ENCODE measurements at regions not wholly inside any gene's neighbourhood (a gene's known extent, or its start where the extent isn't known, plus 50 kb on each side); places are given as distances from the start of the nearest gene placed in this dataset.
"Not testable (repeated sequence)": the region's sequence is repeated elsewhere in the genome, so short reads cannot be mapped to it uniquely, and the experiment has no call there.

DNA sequence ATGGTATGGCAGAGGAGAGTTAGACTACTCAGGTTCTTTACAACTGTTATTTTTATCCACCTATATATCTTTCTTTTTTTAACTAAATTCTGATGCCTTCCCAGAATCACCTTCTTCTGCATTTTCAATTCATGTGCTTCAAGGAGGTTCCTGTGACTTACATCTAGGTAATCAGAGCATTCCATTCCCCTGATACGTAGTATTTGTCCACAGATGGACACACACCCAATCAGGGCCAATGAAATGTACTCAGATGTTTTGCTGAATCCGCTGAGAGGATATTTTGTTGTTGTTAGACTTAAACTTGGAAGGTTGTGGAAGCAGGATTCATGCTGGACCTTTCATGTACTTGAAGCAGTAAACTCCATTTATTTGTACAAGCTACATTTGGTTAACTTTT lies 159.4 kb upstream of the FER start:
- no peak for DNase-seq (ENCODE audit: low read depth in 2 of 2)

DNA sequence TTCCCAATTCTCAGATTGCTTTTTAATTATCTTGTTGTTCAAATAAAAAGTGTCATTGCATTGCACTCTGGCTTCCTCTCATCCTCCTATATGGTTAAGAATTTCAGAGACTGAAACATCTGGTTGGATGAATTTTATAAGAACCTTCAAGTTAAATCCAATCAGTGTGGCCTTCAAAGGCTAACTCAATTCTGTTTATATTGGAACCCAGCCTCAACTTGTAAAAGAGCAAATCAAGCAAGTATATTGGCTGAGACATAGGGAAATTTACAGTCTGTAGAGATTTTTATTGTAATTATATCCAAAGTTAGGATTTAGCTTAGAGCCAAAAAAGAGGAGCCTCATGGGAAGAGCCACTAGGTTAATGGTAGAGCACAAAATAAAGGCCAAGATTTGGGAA lies 159.9 kb upstream of the FER start:
- no peak for DNase-seq (ENCODE audit: low read depth in 2 of 2)

DNA sequence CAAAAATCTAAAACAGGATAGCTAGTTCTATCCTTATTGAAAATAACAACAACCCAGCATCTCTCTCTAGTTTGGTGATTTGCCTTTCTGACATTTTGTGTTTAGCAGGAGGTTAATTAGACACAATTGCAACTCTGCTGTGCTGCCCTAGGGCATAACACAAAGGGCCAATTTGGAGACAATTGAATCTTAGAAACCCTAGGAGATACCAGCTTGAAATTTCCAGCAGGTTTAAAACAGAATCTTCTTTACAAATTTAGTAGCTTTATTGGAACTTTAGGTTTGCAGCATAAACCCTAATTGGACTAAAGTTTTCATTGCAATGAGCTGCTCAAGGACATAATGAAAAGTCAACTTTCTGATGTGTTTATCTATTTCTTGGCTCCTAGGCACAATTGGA lies 166.7 kb upstream of the FER start:
- no peak for DNase-seq (ENCODE audit: low read depth in 2 of 2)

GRCh38 chr5:108579236-108579635 lies 168.5 kb upstream of the FER start:
- no peak for DNase-seq (ENCODE audit: low read depth in 2 of 2)

DNA sequence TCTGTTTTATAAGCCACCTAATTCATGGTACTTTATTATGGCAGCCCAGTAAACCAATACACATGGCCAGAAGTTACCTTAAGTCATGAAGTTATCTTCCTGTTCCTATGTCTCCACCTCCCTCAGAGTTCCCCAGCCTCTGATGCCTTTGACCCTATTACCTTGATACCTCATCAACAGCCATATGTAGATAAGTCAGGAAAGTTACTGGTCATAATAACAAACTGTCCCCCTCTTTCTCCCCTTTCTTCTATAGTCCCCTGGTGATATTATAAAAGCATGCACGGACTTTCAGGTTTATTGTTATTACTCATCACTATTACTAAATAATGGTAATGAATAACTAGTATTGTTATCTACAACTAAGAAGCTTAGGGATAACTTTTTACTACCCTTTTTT lies 168.9 kb upstream of the FER start:
- no peak for DNase-seq (ENCODE audit: low read depth in 2 of 2)

DNA sequence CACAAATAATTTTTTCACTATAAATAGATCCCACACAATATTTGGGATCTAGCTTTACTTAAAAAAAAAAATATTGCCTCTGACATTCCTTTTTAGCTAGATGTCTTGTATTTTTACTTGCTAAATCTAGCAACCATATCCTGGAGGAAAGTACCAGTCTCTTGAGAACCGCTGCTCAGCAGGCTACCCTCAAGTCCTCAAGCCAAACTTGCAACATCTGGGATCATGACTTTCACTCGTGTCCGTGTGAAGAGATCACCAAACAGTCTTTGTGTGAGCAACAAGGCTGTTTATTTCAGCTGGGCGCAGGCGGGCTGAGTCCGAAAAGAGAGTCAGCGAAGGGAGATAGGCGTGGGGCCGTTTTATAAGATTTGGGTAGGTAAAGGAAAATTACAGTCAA lies 180.3 kb upstream of the FER start:
- no peak for DNase-seq (ENCODE audit: low read depth in 2 of 2)

GRCh38 chr5:108564441-108564840 lies 182.5 kb upstream of the FBXL17 start:
- no peak for DNase-seq (ENCODE audit: low read depth in 2 of 2)

- no peak for DNase-seq (ENCODE audit: low read depth in 2 of 2)
Measured at GRCh38 chr5:108562205-108562454, 180.2 kb upstream of the FBXL17 start.

DNA sequence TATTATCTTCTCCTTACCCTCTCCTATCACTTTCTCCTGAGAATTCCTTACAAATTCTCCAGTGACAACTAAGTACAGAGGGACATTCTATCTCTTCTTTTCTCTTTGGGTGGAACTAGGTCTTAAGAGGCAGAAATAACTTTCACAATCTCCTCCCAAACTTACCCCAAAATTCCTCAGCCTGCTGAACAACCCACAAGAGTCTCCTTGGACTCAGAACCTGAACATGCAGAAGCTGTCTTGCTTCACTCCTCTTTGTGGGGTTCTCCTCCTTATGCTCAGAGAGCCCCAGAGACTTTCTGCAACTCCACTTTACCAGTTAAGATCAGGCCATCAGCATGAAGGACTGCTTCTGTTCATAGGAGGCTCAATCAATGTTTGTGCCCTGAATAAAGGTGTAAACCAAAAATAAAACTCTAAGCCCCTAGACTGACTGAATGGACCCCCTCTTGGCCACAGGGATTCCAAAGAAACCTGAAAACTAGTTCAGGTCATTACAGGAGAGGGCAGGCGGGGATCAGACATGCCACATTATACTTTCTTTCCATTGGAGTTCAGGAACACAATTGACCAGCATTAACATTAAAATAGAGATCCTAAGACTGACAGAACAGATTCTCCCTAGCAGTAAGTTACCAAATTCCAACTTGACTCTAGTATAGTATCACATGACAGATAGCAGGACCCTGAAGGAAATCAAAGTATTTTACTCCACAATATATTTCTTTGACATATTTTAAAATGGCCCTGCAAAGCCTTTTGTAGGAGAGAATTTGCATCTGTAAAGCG lies 179.7 kb upstream of the FBXL17 start:
- no peak for DNase-seq (ENCODE audit: low read depth in 2 of 2)

GRCh38 chr5:108560581-108560980 lies 178.7 kb upstream of the FBXL17 start:
- peak; percentile 87 to 90 for DNase-seq (ENCODE audit: low read depth in 2 of 2)

DNA sequence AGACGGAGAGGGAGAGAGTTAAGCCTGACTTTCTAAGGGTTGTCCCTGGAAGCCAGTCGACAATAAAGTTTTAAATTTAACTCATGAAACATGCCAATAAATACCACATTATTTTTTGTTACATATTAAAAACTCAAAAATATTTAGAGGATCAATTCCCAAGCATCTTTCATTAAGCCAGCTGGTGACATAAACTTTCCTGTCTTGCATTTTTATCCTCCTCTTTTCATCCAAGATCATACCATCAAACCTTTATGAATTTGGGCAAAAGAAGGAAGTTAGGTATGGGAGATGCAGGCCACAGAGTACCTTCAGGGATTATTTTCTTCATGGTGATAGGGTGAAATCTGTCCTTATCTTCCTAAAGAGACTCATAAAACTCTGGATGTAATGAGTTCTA lies 178.3 kb upstream of the FBXL17 start:
- DNase-seq (ENCODE audit: low read depth in 2 of 2): no peak

GRCh38 chr5:108558840-108559239 lies 176.9 kb upstream of the FBXL17 start:
- not testable (repeated sequence) for DNase-seq (ENCODE audit: low read depth in 2 of 2)

DNA sequence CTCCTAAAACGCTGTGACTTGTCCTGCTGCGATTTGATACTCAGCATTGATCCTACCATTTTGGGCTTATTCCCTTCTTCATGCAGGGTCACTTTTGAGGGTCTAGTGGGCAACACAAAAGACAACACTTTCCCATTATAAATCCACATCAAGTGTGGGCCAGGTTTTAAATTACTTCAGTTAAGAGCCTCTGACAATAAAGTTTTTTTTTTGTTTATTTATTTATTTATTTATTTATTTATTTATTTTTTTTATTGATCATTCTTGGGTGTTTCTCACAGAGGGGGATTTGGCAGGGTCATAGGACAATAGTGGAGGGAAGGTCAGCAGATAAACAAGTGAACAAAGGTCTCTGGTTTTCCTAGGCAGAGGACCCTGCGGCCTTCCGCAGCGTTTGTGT lies 176.2 kb upstream of the FBXL17 start:
- not testable (repeated sequence) for DNase-seq (ENCODE audit: low read depth in 2 of 2)

DNA sequence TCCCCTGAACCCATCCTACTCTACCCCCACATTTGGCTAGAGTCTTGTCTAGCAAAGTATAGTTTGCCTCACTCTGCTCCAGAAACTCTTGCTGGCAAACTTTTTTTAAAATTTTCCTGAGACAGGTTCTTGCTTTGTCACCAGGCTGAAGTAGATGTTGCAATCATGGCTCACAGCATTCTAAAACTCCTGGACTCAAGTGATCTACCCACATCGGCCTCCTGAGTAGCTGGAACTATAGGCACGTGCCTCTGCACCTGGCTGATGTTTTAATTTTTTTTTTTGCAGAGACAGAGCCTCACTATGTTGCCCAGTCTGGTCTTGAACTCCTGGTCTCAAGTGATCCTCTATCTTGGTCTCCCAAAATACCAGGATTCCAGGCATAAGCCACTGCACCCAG lies 175.8 kb upstream of the FBXL17 start:
- DNase-seq (ENCODE audit: low read depth in 2 of 2): no peak

DNA sequence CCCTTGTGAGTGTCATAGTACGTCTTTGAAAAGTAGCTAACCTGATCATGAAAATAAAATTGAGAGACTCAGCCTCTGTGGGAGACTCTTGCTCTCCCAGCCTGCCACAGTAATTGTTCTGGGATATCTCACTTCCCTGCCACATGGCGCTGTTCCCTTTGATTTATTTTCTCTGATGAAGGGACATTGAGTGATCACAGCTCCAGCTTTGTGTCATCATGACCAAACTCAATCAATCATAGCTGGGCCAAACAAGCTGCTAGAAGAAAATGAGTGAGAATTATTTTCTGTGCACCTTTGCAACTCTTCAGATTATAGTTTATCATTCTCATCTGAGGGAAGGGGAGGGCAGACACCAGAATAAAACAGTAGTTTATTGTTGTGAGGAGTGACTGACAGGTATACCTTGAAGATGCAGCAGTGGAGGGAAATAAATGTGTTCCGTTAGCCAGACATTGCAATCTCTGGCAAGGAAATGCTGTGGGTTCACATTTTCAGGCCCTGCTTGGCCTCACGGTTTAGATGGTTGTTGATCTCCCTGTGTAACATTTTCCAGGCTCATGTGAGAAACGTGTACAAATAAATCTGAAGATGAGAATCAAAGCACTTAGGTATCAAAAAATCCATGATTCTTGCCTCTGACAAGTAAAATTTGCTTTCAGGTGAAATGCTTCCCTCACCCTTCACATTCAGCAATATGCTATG lies 174.7 kb upstream of the FBXL17 start:
- no peak for DNase-seq (ENCODE audit: low read depth in 2 of 2)

- no peak for DNase-seq (ENCODE audit: low read depth in 2 of 2)
Measured at GRCh38 chr5:108548684-108549596, 167.0 kb upstream of the FBXL17 start.

DNA sequence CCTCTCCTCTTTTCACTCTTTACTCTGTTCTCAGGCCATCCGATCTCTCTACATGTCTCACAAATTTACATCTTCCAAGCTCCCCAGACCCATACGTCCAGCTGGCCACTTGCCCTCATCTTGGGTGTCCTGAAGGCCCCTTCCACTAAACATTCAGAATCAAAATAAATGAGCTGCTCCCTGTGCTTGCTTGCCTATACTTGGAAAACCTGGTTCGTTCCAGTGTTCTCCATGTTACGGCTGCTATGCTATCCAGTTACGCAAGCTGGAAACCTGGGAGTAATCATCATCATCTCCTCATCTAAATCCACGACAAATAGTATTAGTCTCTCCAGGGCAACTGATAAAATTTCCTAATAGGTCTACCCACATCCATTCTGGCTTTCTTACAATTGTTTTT lies 165.0 kb upstream of the FBXL17 start:
- no peak for DNase-seq (ENCODE audit: low read depth in 2 of 2)

DNA sequence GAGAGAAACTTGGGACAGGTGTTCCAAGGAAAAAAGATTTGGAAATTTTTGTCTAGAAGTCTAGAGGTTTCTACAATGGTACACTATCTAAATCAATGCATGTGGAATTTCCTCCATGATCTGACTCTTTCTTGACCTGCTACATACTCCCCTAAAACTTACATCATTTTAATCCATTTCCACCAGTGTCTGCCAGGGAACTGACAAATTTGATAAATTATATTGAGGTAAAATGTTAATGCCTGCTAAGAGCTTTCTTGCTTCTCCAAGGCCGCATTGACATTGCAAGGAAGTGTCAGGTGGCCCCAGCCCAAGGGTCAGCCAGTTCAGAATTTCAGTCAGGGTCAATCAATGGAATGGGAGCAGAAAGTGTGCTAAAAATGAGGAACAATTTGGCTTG lies 163.4 kb upstream of the FBXL17 start:
- no peak for DNase-seq (ENCODE audit: low read depth in 2 of 2)

DNA sequence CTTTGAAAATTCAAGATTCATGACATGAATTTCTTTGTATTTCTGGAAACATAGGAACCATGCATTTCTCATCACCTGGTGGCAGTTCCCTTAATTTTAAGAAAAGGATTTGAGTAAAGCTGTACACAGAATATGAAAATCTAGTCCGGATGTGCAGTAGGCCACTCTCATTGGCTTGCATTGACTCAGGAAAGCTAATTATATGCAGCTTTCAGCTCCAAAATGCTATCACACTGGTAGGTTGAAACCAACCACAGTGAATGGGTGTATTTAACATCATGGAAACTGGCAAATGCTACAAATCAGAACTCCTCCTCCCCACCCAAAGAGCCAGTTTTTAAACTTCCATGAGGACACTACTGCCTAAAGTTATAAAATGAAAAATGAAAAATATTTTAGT lies 161.6 kb upstream of the FBXL17 start:
- no peak for DNase-seq (ENCODE audit: low read depth in 2 of 2)

DNA sequence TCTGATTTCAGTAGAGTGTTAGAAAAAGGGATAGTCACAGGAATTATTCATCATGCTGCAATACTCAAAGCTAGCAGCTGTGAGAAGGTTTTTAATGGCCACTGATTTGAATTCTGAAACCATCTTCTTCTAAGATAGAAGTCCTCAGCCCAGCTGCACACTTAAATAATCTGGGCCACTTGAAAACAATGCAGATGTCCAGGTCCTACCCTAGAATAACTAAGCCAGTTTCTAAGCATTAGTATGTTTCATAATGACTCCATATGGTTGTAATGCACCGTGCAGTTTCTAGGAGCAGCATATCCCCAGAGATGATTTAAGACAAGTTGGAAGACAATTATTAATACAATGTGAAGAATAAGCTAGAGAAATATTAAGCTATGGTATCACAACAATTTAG lies 159.9 kb upstream of the FBXL17 start:
- no peak for DNase-seq (ENCODE audit: low read depth in 2 of 2)

GRCh38 chr5:108536321-108536720 lies 154.4 kb upstream of the FBXL17 start:
- DNase-seq (ENCODE audit: low read depth in 2 of 2): no peak

DNA sequence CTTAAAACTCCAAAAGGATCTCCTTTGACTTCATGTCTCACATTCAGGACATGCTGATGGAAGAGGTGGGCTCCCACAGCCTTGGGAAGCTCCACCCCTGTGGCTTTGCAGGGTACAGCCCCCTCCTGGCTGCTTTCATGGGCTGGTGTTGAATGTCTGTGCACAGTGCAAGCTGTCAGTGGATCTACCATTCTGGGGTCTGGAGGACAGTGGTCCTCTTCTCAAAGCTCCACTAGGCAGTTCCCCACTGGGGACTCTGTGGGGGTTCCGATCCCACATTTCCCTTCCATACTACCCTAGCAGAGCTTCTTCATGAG lies 150.2 kb upstream of the FBXL17 start:
- DNase-seq (ENCODE audit: low read depth in 2 of 2): not testable (repeated sequence)

Data from fibroblast of skin of left biceps (primary cell).